ENCODE measurements at regions not wholly inside any gene's neighbourhood (a gene's known extent, or its start where the extent isn't known, plus 50 kb on each side); places are given as distances from the start of the nearest gene placed in this dataset.

- no peak for TF ChIP-seq CTCF (IDR thresholded peaks at IDR 0.05)
- TF ChIP-seq EP300 (IDR thresholded peaks at IDR 0.05): no peak
- TF ChIP-seq RNF2 (IDR thresholded peaks at IDR 0.05; ENCODE audit: borderline replicate concordance, low read depth): no peak
Observed at GRCh38 chr10:22832066-22832602, 95.7 kb upstream of the ARMC3 start.

All from A549 (cell line).